Erythroblast (primary cell): ENCODE measurements at regions not wholly inside any gene's neighbourhood (a gene's known extent, or its start where the extent isn't known, plus 50 kb on each side); places are given as distances from the start of the nearest gene placed in this dataset.

ENCODE experiments used
- DNase-seq, 2 experiments: peaks; one replicate each; lab custom pipeline; 2025; lab: John Stamatoyannopoulos, UW
- GATA1 ChIP-seq: IDR thresholded peaks from 2 replicates; pipeline ENCODE4 v1.6.1; 2011; ENCODE audit warnings: low read depth, mild to moderate bottlenecking, control low read depth, low read length, moderate library complexity
- POLR2A ChIP-seq: IDR thresholded peaks from 2 replicates; pipeline ENCODE4 v1.6.1; 2011; ENCODE audit warnings: mild to moderate bottlenecking, low read length

GRCh38 chr7:118720632-118721031 lies 496.1 kb downstream of the ANKRD7 start:
- TF ChIP-seq POLR2A (no peak), GATA1 (no peak)
- DNase-seq: no peak

- no peak for DNase-seq
- no peak for TF ChIP-seq GATA1
- no peak for TF ChIP-seq POLR2A
Observed at GRCh38 chr7:118731854-118732253, 507.4 kb downstream of the ANKRD7 start.

- DNase-seq: no peak
- no peak for TF ChIP-seq POLR2A
- TF ChIP-seq GATA1: no peak
Observed at GRCh38 chr7:118734541-118734940, 510.0 kb downstream of the ANKRD7 start.

GRCh38 chr7:118735441-118735840 lies 510.9 kb downstream of the ANKRD7 start:
- no peak for DNase-seq
- TF ChIP-seq GATA1 (no peak), POLR2A (no peak)

GRCh38 chr7:118737935-118738334 lies 513.4 kb downstream of the ANKRD7 start:
- TF ChIP-seq GATA1 (no peak), POLR2A (no peak)
- DNase-seq: no peak

- DNase-seq: no peak
- TF ChIP-seq GATA1 (no peak), POLR2A (no peak)
Observed at GRCh38 chr7:118745927-118746326, 521.4 kb downstream of the ANKRD7 start.

- DNase-seq: no peak
- no peak for TF ChIP-seq GATA1
- no peak for TF ChIP-seq POLR2A
Observed at GRCh38 chr7:118747473-118747872, 523.0 kb downstream of the ANKRD7 start.

GRCh38 chr7:118753479-118753878 lies 529.0 kb downstream of the ANKRD7 start:
- TF ChIP-seq GATA1: no peak
- TF ChIP-seq POLR2A: no peak
- no peak for DNase-seq

GRCh38 chr7:118754608-118755007 lies 530.1 kb downstream of the ANKRD7 start:
- no peak for DNase-seq
- TF ChIP-seq POLR2A: no peak

GRCh38 chr7:118755067-118755625 lies 530.6 kb downstream of the ANKRD7 start:
- no peak for DNase-seq
- no peak for TF ChIP-seq POLR2A
- TF ChIP-seq GATA1: no peak

GRCh38 chr7:118757066-118757465 lies 532.6 kb downstream of the ANKRD7 start:
- DNase-seq: no peak
- TF ChIP-seq POLR2A (no peak), GATA1 (no peak)

GRCh38 chr7:118758582-118758981 lies 534.1 kb downstream of the ANKRD7 start:
- DNase-seq: no peak
- TF ChIP-seq POLR2A: no peak
- TF ChIP-seq GATA1: no peak

GRCh38 chr7:118759921-118760320 lies 535.4 kb downstream of the ANKRD7 start:
- no peak for DNase-seq

GRCh38 chr7:118762451-118762850 lies 537.9 kb downstream of the ANKRD7 start:
- DNase-seq: no peak
- TF ChIP-seq POLR2A: no peak
- TF ChIP-seq GATA1: no peak

More at GRCh38 chr7:118759921-118760320, 535.4 kb downstream of the ANKRD7 start:
- TF ChIP-seq POLR2A: no peak
- TF ChIP-seq GATA1: no peak

GRCh38 chr7:118764221-118764620 lies 539.7 kb downstream of the ANKRD7 start:
- TF ChIP-seq GATA1 (no peak), POLR2A (no peak)
- no peak for DNase-seq

GRCh38 chr7:118771672-118772071 lies 547.2 kb downstream of the ANKRD7 start:
- DNase-seq: no peak
- no peak for TF ChIP-seq GATA1
- no peak for TF ChIP-seq POLR2A
